Stomach (tissue), 8 donors: ENCODE measurements at regions not wholly inside any gene's neighbourhood (a gene's known extent, or its start where the extent isn't known, plus 50 kb on each side); places are given as distances from the start of the nearest gene placed in this dataset.

Experiments
- DNase-seq, 2 donors: peaks; one replicate each; pipeline versions ENCODE4 v3.0.0 to v3.0.0-alpha.2; 2013 to 2019
- H3K27ac ChIP-seq, 5 donors: fragments of 200-600 bp in 4 of 5; sonication (generic) in 4 of 5; one replicate each; pipeline ENCODE4 v1.5.1; 2013 to 2019; ENCODE audit warnings: mild to moderate bottlenecking in 1 of 5, moderate library complexity in 1 of 5
- H3K27me3 ChIP-seq, 3 donors: fragments of 200-600 bp; sonication (generic); one replicate each; pipeline ENCODE4 v1.5.1; 2017 to 2019; ENCODE audit warnings: mixed run types in 1 of 3
- H3K36me3 ChIP-seq, 4 donors: fragments of 200-600 bp; sonication (generic); 1 replicate in 3 of 4; 2 replicates in 1 of 4; pipeline ENCODE4 v1.5.1; 2016 to 2019
- H3K4me1 ChIP-seq, 4 donors: fragments of 200-600 bp; sonication (generic); one replicate each; pipeline ENCODE4 v1.5.1; 2016 to 2019
- H3K4me3 ChIP-seq, 4 donors: fragments of 200-600 bp; sonication (generic) in 3 of 4; one replicate each; pipeline ENCODE4 v1.5.1; 2016 to 2019; ENCODE audit warnings: mild to moderate bottlenecking in 1 of 4
- H3K9me3 ChIP-seq, 4 donors: fragments of 200-600 bp; sonication (generic); one replicate each; pipeline ENCODE4 v1.5.1; 2016 to 2019
- EP300 ChIP-seq: sonication (generic); formaldehyde crosslinking; IDR thresholded peaks from one replicate; pipeline ENCODE4 v1.6.1; 2017; ENCODE audit warnings: antibody characterized with exemption
- POLR2A ChIP-seq, 4 donors: fragments of 450-650 bp; IDR thresholded peaks; one replicate each; pipeline ENCODE4 v1.6.1; 2016; ENCODE audit warnings: antibody characterized with exemption in 4 of 4, control low read depth in 2 of 4, mild to moderate bottlenecking in 1 of 4, moderate library complexity in 1 of 4
- POLR2AphosphoS5 ChIP-seq, 3 donors: sonication (generic); formaldehyde crosslinking; IDR thresholded peaks; one replicate each; pipeline ENCODE4 v1.6.1; 2016; ENCODE audit warnings: antibody characterized with exemption in 3 of 3
- WGBS, 5 donors: extraction: QIAGEN DNeasy Blood & Tissue Kit in 3 of 5; methylation state at CpG; one replicate each; pipeline versions ENCODE4 v1.1.5 to v1.1.7; 2013 to 2018; 5-methylcytosine and 5-hydroxymethylcytosine counted together
- intact Hi-C: fragments of 100-400 bp; cut with DNase I; formaldehyde crosslinking; loops from one replicate; pipeline ENCODE4 v1.15.1; 2023; ENCODE audit warnings: low total_unique reads
- TF ChIP-seq, protein P1 (sequence below), 7 experiments: fragments of 450-650 bp in 4 of 7; fragments of 200-600 bp in 3 of 7; sonication (generic) in 3 of 7; IDR thresholded peaks; one replicate each; pipeline ENCODE4 v1.5.1; 2016 to 2019; ENCODE audit warnings: antibody characterized with exemption in 7 of 7, control low read depth in 2 of 7, mild to moderate bottlenecking in 1 of 7
- donor health status: healthy with polysubstance abuse.
- donor health status: Bipolar disorder and iron deficiency.
- donor health status: healthy.

DNA sequence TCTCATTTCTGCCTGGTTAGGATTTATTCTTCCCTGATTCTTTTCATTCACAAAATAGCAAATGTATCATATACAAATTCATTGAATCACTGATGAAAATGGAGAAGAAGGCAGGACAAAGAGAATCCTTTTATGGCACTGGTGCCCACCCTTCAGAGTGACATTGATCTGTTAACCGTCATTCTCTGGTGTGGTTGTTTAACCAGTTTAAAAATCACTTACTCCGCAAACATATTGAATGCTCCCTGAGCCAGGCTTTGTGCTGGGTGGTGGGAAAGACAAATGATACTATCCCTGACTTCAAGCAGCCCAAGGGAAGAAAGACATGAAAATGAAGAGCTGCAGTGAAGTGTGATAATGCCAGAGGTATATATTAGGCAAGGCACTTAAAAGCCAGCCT, 187.5 kb upstream of the SLC38A2 start:
- TF ChIP-seq POLR2A (IDR thresholded peaks at IDR 0.05) = no peak
- no peak for TF ChIP-seq EP300
- TF ChIP-seq, protein P1, sequence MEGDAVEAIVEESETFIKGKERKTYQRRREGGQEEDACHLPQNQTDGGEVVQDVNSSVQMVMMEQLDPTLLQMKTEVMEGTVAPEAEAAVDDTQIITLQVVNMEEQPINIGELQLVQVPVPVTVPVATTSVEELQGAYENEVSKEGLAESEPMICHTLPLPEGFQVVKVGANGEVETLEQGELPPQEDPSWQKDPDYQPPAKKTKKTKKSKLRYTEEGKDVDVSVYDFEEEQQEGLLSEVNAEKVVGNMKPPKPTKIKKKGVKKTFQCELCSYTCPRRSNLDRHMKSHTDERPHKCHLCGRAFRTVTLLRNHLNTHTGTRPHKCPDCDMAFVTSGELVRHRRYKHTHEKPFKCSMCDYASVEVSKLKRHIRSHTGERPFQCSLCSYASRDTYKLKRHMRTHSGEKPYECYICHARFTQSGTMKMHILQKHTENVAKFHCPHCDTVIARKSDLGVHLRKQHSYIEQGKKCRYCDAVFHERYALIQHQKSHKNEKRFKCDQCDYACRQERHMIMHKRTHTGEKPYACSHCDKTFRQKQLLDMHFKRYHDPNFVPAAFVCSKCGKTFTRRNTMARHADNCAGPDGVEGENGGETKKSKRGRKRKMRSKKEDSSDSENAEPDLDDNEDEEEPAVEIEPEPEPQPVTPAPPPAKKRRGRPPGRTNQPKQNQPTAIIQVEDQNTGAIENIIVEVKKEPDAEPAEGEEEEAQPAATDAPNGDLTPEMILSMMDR (IDR thresholded peaks at IDR 0.05) = no peak
- TF ChIP-seq POLR2AphosphoS5 (IDR thresholded peaks at IDR 0.05) = no peak
- H3K4me3 ChIP-seq = no peak overlapping the region
- 82 to 94% (median 88%) methylated on average over 2 of the region's 2 CpGs for WGBS, 5 donors
- DNase-seq = no peak
- intact Hi-C loops = no loop called here
- H3K9me3 ChIP-seq = peaks cover 0 to 10% (median 3%) of the 10 kb centered on the region in 4 donors
- H3K27me3 ChIP-seq = no peaks in the 10 kb centered on the region
- H3K36me3 ChIP-seq = no peaks in the 10 kb centered on the region
- H3K4me1 ChIP-seq = peaks cover 0 to 23% (median 7%) of the 10 kb centered on the region in 4 donors
- H3K27ac ChIP-seq = no peak overlapping the region

- Histone ChIP-seq H3K9me3 (peaks cover 0 to 5% (median under 1%) of the 10 kb centered on the region in 4 donors), H3K27me3 (no peaks in the 10 kb centered on the region), H3K4me1 (peaks cover 0 to 27% (median 7%) of the 10 kb centered on the region in 4 donors), H3K4me3 (no peak overlapping the region), H3K27ac (no peak overlapping the region), H3K36me3 (no peaks in the 10 kb centered on the region)
- intact Hi-C loops = no loop called here
- TF ChIP-seq POLR2AphosphoS5 (IDR thresholded peaks at IDR 0.05) (no peak), EP300 (no peak), POLR2A (IDR thresholded peaks at IDR 0.05) (no peak)
- TF ChIP-seq, protein P1 (IDR thresholded peaks at IDR 0.05) = no peak
- DNase-seq = peak in 1 of 2 donors; percentile 52
- 62 to 82% (median 80%) methylated on average over 5 of the region's 5 CpGs for WGBS, 5 donors
Measured at GRCh38 chr12:46559311-46559710, 186.7 kb upstream of the SLC38A2 start.

GRCh38 chr12:46558677-46559076, 186.1 kb upstream of the SLC38A2 start:
- no peak overlapping the region for H3K4me3 ChIP-seq
- H3K9me3 ChIP-seq = no peaks in the 10 kb centered on the region
- no peak for DNase-seq
- no peak overlapping the region for H3K27ac ChIP-seq
- TF ChIP-seq POLR2A (IDR thresholded peaks at IDR 0.05) (no peak), POLR2AphosphoS5 (IDR thresholded peaks at IDR 0.05) (no peak), EP300 (no peak)
- TF ChIP-seq, protein P1 (IDR thresholded peaks at IDR 0.05) = no peak
- H3K27me3 ChIP-seq = no peaks in the 10 kb centered on the region
- H3K36me3 ChIP-seq = no peaks in the 10 kb centered on the region
- peaks cover 0 to 31% (median 7%) of the 10 kb centered on the region in 4 donors for H3K4me1 ChIP-seq
- 84 to 93% (median 88%) methylated on average over 5 of the region's 5 CpGs for WGBS, 5 donors
- intact Hi-C loops = no loop called here

DNA sequence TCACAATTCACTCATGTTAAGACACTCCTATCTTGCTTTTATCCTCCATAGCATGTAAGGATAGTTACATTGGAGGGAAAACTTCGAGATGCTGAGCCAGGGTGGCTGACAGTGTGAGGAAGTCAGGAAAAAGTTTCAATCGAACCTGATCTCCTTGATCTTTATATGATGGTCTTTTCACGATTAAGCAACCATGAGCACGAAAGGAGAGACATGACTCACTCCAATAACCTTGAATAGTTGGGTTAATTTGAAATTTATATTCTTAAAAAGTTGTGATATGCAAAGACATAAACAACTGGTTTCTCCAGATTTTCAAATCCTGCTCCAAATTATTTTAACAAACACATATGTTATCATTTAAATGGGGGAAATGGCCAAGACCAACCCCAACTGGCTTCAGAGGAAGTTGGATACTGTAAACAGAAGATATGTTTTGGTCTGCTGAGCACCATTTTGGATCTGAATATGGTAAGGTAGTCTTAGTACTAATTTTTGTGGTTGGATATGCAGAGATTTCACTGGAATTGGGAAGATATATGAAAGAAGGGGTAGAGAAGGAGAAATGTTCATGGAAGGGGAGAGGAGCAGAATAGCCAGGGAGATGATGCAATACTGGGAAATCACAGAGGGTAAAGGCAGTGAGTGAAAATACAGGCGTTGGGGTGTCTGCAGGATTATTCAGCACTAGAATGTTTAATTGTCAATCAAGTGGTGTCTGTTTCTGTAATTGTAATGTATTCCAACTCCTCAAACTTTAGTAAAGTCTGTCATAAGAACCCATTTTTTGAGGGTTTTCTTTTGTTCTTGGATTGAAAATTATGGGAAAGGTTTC, 185.2 kb upstream of the SLC38A2 start:
- Histone ChIP-seq H3K9me3 (no peaks in the 10 kb centered on the region), H3K4me3 (no peak overlapping the region), H3K27ac (peak overlapping the region in 1 of 5 donors; percentile 32), H3K27me3 (no peaks in the 10 kb centered on the region), H3K4me1 (peaks cover 0 to 28% (median 6%) of the 10 kb centered on the region in 4 donors), H3K36me3 (no peaks in the 10 kb centered on the region)
- no peak for DNase-seq
- 84 to 91% (median 89%) methylated on average over 5 of the region's 5 CpGs for WGBS, 5 donors
- intact Hi-C loops = no loop called here
- TF ChIP-seq, protein P1 (IDR thresholded peaks at IDR 0.05) = no peak
- no peak for TF ChIP-seq POLR2AphosphoS5 (IDR thresholded peaks at IDR 0.05)
- no peak for TF ChIP-seq EP300
- no peak for TF ChIP-seq POLR2A (IDR thresholded peaks at IDR 0.05)
